ENCODE measurements at regions not wholly inside any gene's neighbourhood (a gene's known extent, or its start where the extent isn't known, plus 50 kb on each side); places are given as distances from the start of the nearest gene placed in this dataset.

DNA sequence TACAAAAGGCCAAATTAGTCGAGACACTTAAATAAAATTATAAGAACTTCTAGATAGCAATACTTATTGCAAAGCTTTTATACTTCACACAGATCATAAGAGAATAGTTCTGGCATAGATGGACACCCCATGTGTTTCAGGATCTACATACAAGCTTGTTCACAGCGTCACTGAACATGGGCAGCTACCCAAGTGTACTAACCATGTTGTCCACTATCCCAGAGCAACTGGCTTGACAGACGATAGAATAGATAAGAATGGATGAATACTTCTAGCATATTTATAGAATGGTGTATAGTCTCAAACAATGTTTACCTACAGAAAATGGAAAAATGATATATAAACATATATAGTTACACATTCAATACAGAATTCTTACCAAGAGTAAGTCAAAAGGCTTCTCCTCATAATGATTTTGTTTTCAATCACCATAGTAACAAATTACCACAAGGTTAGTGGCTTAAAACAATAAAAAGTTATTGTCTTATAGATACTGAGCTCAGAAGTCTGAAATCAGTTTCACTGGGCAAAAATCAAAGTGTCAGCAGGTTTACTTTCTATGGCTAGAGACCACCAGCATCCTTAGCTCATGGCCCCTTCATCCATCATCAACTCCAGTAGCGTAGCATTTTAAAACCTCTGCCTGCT, 446.7 kb downstream of the DMRTA1 start:
- intact Hi-C loops (cut with micrococcal nuclease) = no loop called here
- Mint-ChIP-seq H3K4me3 (no peak overlapping the region), H3K4me1 (ENCODE audit: low read depth) (no peaks in the 10 kb centered on the region), H3K9me3 (peaks cover 2% of the 10 kb centered on the region), H3K27ac (no peak overlapping the region), H3K27me3 (no peaks in the 10 kb centered on the region), H3K36me3 (no peaks in the 10 kb centered on the region)
- CTCF ChIA-PET = interaction anchor here (0.6 kb wide), 1 partner anchor 1011 kb away, joined by 3 read pairs; no protein-coding TSS in a partner anchor
- POLR2A ChIA-PET = no interaction called here
- no peak for DNase-seq

DNA sequence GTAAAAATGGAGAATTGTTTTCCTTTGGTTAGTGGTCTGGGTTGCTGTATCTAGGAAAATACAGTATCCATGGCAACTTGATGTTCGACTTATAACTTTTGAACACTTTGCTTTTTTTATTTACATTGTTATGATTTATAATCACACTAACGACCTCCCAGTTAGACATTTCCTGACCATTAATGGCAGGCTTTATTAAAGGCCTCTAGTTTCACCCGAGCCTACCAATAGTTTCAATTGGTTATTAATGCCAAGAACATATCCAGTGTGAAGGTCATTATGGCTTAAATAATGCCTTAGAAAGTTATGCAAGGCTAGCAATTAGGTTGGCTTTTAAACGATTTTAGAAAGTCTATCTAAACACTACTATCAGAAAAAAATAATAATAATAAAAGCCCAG, 452.0 kb downstream of the DMRTA1 start:
- POLR2A ChIA-PET = no interaction called here
- Mint-ChIP-seq H3K27ac (no peak overlapping the region), H3K27me3 (no peaks in the 10 kb centered on the region), H3K4me1 (ENCODE audit: low read depth) (no peaks in the 10 kb centered on the region), H3K4me3 (no peak overlapping the region), H3K36me3 (no peaks in the 10 kb centered on the region), H3K9me3 (no peaks in the 10 kb centered on the region)
- CTCF ChIA-PET = no interaction called here
- intact Hi-C loops (cut with micrococcal nuclease) = no loop called here
- DNase-seq = no peak

DNA sequence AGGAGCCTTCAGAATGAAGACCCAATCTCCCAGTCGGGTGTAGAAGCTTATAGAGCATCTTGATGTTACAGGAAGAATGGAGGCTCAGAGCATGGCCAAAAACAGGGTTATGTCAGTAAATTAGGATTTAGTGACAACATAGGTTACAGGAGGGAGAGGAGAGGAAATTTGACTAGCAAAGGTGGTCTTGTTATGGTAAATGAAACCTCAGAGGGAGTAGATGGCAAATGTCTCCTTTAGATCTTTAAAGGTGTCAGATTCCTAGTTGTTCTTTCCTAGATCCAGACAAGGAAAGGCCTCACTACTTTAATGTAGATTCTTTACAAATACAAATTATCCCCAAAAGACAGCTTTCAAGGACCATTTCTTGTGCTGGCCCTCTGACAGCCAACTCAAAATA, 465.0 kb downstream of the DMRTA1 start:
- ChIA-PET CTCF (no interaction called here), POLR2A (no interaction called here)
- H3K36me3 Mint-ChIP-seq = no peaks in the 10 kb centered on the region
- intact Hi-C loops (cut with micrococcal nuclease) = no loop called here
- no peaks in the 10 kb centered on the region for H3K27me3 Mint-ChIP-seq
- no peak overlapping the region for H3K27ac Mint-ChIP-seq
- H3K4me3 Mint-ChIP-seq = no peak overlapping the region
- H3K9me3 Mint-ChIP-seq = peaks cover 5% of the 10 kb centered on the region
- no peak for DNase-seq
- H3K4me1 Mint-ChIP-seq (ENCODE audit: low read depth) = no peaks in the 10 kb centered on the region

DNA sequence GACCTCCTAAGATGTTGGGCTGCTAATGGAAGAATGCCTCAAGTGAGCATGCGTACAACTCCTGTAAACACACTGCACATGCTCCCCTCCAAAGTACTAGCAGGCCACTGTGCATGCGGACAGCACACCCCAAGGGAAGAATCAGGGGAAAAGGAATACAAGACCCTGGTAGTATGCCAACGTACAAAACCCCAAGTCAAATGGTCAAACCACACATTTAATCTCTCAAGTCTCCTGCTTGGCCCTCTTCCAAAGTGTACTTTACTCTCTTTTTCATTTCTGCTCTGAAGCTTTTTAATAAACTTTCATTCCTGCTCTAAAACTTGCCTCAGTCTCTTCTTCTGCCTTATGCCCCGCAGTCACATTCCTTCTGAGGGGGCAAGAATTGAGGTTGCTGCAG, 466.4 kb downstream of the DMRTA1 start:
- H3K27ac Mint-ChIP-seq = no peak overlapping the region
- H3K4me1 Mint-ChIP-seq (ENCODE audit: low read depth) = no peaks in the 10 kb centered on the region
- POLR2A ChIA-PET = no interaction called here
- H3K9me3 Mint-ChIP-seq = peaks cover 5% of the 10 kb centered on the region
- CTCF ChIA-PET = no interaction called here
- no peak overlapping the region for H3K4me3 Mint-ChIP-seq
- intact Hi-C loops (cut with micrococcal nuclease) = no loop called here
- DNase-seq = no peak
- no peaks in the 10 kb centered on the region for H3K27me3 Mint-ChIP-seq
- no peaks in the 10 kb centered on the region for H3K36me3 Mint-ChIP-seq

DNA sequence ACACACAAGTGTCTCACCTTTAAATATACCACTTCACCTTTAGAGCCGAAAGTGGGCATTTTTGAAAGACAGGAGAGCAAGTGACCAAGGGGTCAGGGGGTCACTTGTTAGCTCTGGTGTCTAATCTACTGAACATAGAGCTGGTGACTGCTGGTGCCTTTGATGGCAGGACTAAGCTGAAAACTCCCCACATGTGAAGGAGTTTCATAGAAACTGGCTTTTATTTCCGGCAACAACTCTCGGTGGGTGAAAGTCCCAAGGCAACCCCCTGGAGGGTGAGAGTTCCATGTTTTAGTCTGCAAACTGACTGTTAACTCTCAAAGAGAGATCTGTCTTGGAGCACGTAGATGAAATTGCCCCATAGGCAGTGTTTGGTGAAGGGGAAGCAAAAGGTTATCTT, 466.9 kb downstream of the DMRTA1 start:
- no peak for DNase-seq
- Mint-ChIP-seq H3K4me1 (ENCODE audit: low read depth) (no peaks in the 10 kb centered on the region), H3K4me3 (no peak overlapping the region), H3K9me3 (peaks cover 5% of the 10 kb centered on the region), H3K36me3 (no peaks in the 10 kb centered on the region), H3K27me3 (no peaks in the 10 kb centered on the region), H3K27ac (no peak overlapping the region)
- ChIA-PET CTCF (no interaction called here), POLR2A (no interaction called here)
- intact Hi-C loops (cut with micrococcal nuclease) = no loop called here

DNA sequence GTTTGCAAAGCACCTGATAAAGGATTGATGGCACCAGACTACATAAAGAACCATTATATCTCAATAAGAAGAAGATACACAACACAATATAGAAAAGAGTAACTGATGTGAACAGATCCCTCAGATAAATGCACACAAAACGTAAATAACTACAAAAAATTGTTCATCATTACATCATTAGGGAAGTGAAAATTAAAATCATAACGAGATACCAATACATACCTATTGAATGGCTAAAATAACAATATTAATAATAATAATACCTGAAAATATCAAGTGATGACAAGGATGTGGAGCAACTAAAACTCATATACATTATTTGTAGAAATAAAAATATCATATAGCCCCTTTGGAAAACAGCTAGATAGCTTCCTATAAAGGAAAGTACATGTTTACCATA, 469.5 kb downstream of the DMRTA1 start:
- intact Hi-C loops (cut with micrococcal nuclease) = no loop called here
- ChIA-PET CTCF (no interaction called here), POLR2A (no interaction called here)
- Mint-ChIP-seq H3K36me3 (no peaks in the 10 kb centered on the region), H3K4me3 (no peak overlapping the region), H3K4me1 (ENCODE audit: low read depth) (no peaks in the 10 kb centered on the region), H3K27me3 (no peaks in the 10 kb centered on the region), H3K9me3 (peaks cover 5% of the 10 kb centered on the region), H3K27ac (no peak overlapping the region)
- DNase-seq = no peak

DNA sequence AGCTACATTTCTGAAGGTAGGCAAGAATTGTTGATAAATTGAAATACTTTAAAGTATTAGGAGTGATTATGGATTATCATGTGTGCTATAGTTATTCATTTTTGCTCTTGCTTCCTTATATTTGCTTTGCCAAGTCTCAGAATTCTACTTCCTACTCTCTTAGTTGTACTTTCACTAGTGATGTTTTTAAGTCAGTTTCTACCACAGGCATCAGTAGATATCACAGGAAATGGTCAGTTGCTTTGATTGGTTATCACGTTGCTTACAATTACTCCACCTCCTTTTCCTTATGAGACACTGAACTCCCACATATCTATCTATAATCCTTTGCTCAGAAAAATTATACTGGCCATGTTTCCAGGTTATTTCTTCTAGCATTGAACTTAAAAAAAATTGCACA, 472.8 kb downstream of the DMRTA1 start:
- Mint-ChIP-seq H3K4me1 (ENCODE audit: low read depth) (no peaks in the 10 kb centered on the region), H3K9me3 (peaks cover 6% of the 10 kb centered on the region), H3K36me3 (no peaks in the 10 kb centered on the region), H3K4me3 (no peak overlapping the region), H3K27me3 (no peaks in the 10 kb centered on the region), H3K27ac (no peak overlapping the region)
- no peak for DNase-seq
- POLR2A ChIA-PET = no interaction called here
- intact Hi-C loops (cut with micrococcal nuclease) = no loop called here
- CTCF ChIA-PET = no interaction called here

DNA sequence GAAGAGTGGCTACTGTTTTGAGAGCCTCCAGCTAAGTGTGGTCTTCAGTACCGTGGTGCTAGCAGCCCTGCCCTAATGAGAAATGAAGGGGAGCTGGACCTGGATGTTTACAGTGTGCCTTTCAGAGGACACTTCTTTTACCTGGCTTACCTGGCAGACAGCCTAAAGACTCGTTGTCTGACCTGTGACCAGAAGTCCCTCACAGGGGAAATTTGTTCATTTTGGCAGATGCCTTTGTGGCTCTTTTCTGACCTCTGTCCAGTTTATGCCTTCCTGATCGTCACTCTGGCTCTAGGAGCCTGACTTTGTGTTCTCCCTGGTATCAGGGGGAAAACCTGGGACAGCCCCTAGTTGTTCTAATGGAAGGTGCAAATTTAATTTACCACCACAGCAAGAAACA, 475.1 kb downstream of the DMRTA1 start:
- ChIA-PET CTCF (no interaction called here), POLR2A (no interaction called here)
- Mint-ChIP-seq H3K27me3 (no peaks in the 10 kb centered on the region), H3K36me3 (no peaks in the 10 kb centered on the region), H3K4me1 (ENCODE audit: low read depth) (no peaks in the 10 kb centered on the region), H3K9me3 (peaks cover 6% of the 10 kb centered on the region), H3K4me3 (no peak overlapping the region), H3K27ac (no peak overlapping the region)
- DNase-seq = no peak
- intact Hi-C loops (cut with micrococcal nuclease) = no loop called here

DNA sequence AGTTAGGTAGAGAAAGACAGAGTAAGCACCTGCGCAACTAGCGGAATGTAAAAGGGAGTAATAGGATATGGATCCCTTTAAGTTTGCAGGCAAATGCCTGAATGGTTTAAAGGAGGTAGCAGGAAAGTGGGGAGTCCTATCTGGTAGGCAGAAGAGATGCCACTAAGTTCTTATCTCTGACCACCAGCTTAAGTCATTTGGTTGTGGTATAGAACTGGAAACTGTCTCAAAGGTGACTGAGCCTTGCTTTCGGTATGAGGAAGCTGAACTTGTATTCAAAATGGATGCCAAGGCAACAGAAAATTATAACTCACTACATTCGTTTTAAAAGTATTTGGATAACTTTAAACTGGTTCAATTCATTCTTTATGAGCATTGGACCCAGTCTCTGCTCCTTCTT, 475.6 kb downstream of the DMRTA1 start:
- intact Hi-C loops (cut with micrococcal nuclease) = no loop called here
- Mint-ChIP-seq H3K9me3 (peaks cover 8% of the 10 kb centered on the region), H3K27ac (no peak overlapping the region), H3K36me3 (no peaks in the 10 kb centered on the region), H3K27me3 (no peaks in the 10 kb centered on the region), H3K4me3 (no peak overlapping the region), H3K4me1 (ENCODE audit: low read depth) (no peaks in the 10 kb centered on the region)
- DNase-seq = no peak
- ChIA-PET POLR2A (no interaction called here), CTCF (no interaction called here)

DNA sequence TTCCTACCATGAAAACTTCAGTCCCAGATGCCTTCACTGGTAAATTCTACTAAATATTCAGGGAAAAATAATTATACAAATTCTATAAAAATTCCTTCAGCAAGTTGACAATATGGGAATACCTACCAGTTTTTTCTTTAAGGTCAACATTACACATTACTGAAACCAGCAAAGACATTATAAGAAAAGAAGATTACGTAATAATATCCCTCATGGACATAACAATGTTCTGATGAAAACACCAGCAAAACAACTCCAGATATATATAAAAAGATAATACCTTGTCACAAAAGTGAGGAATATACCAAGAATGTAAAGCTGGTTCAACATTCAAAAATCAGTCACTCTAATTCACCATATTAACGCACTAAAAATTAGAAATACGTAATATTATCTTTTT, 507.9 kb downstream of the DMRTA1 start:
- Mint-ChIP-seq H3K27me3 (no peaks in the 10 kb centered on the region), H3K9me3 (peaks cover 10% of the 10 kb centered on the region), H3K36me3 (no peaks in the 10 kb centered on the region), H3K27ac (no peak overlapping the region), H3K4me3 (no peak overlapping the region), H3K4me1 (ENCODE audit: low read depth) (no peaks in the 10 kb centered on the region)
- CTCF ChIA-PET = no interaction called here
- no peak for DNase-seq
- POLR2A ChIA-PET = no interaction called here
- intact Hi-C loops (cut with micrococcal nuclease) = no loop called here

DNA sequence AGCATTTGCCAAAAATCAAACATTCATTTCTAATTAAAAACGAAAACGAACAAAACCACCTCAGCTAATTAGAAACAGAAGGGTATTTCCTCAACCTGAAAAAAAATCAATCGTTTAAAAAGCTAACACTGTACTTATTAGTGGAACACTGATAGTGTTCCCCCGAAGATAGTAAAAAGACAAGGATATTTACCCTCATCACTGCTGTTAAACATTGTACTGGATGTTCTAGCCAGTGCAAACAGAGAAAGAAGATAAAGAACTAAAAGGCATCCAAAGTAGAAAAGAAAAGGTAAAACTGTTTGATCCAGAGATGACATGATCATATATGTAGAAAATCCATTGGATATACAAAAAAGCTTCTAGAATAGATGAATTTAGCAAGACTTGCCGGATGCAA, 508.3 kb downstream of the DMRTA1 start:
- no peaks in the 10 kb centered on the region for H3K4me1 Mint-ChIP-seq (ENCODE audit: low read depth)
- no peak overlapping the region for H3K4me3 Mint-ChIP-seq
- H3K9me3 Mint-ChIP-seq = peaks cover 10% of the 10 kb centered on the region
- ChIA-PET POLR2A (no interaction called here), CTCF (no interaction called here)
- intact Hi-C loops (cut with micrococcal nuclease) = no loop called here
- H3K36me3 Mint-ChIP-seq = no peaks in the 10 kb centered on the region
- H3K27me3 Mint-ChIP-seq = no peaks in the 10 kb centered on the region
- no peak for DNase-seq
- H3K27ac Mint-ChIP-seq = no peak overlapping the region

DNA sequence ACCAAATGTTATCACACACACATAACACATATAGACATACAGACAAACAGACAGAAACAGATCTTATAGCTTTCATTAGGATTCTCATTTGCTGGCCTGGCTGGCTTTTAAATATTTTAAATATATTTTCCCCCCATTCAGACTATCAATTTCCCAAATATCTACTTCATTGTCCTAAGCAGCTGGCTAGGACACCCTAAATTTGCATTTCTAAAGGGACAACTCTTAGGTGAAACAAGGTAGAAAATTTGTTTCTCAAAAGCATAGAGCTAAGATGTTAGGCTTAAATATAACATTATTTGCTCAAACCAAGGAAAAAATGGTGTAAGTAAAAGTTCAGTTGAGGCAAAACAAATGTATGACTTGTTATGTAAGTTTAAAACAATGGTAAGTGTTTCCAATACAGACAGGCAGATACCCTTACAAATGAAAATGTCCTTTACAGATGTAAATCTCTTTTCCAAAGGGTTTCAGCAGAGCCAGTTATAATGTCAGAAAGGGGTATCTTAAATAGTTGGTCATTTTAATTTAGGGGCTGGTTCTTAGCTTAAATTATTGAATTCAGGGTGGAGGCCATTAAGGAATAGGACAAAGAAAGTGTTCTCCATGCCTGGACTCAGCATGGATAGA, 522.8 kb downstream of the DMRTA1 start:
- Mint-ChIP-seq H3K27ac (no peak overlapping the region), H3K36me3 (no peaks in the 10 kb centered on the region), H3K4me1 (ENCODE audit: low read depth) (no peaks in the 10 kb centered on the region), H3K27me3 (no peaks in the 10 kb centered on the region), H3K9me3 (no peaks in the 10 kb centered on the region), H3K4me3 (no peak overlapping the region)
- CTCF ChIA-PET = no interaction called here
- intact Hi-C loops (cut with micrococcal nuclease) = no loop called here
- POLR2A ChIA-PET = no interaction called here
- DNase-seq = no peak

DNA sequence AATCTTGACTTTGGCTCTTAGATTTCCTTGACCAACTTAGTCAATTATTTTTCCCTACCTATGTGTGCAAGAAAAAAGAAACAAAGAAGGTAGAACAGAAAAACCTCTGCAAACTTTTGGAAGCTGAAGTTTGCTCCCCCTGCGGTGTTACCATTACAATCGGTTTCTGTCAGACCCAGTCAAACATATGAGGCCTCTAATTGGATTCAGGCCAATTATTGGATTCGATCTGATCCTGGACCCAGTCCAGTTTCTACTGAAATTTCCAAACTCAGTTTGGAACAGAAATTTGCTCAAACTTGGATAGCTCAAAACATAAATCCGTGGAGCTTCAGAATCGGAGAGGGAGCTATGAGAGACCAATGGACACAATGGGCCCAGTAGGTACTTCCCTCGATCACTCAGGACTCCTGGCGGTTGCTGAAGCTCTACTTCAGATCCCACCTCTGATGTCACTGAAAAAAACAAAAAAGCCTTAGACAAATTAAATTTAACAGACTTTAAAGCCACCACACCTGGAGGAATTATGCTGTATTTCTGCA, 523.9 kb downstream of the DMRTA1 start:
- H3K9me3 Mint-ChIP-seq = peaks cover 2% of the 10 kb centered on the region
- H3K4me1 Mint-ChIP-seq (ENCODE audit: low read depth) = no peaks in the 10 kb centered on the region
- no peak for DNase-seq
- CTCF ChIA-PET = no interaction called here
- H3K4me3 Mint-ChIP-seq = no peak overlapping the region
- no peaks in the 10 kb centered on the region for H3K36me3 Mint-ChIP-seq
- POLR2A ChIA-PET = no interaction called here
- intact Hi-C loops (cut with micrococcal nuclease) = no loop called here
- H3K27ac Mint-ChIP-seq = no peak overlapping the region
- H3K27me3 Mint-ChIP-seq = no peaks in the 10 kb centered on the region

All from activated CD4-positive, alpha-beta memory T cell treated with anti-CD3 and anti-CD28 coated beads for 36 hours (primary cell).